Kidney epithelial cell (primary cell): ENCODE measurements at regions not wholly inside any gene's neighbourhood (a gene's known extent, or its start where the extent isn't known, plus 50 kb on each side); places are given as distances from the start of the nearest gene placed in this dataset.
A peak's percentile ranks its signal among the peaks of the same experiment; 100 is the strongest.

ENCODE experiments used
- DNase-seq: peaks from one replicate; pipeline ENCODE4 v3.0.0-alpha.2; 2010; ENCODE audit warnings: low read depth
- H3K27me3 ChIP-seq: 2 replicates; pipeline ENCODE4 v1.6.0; 2011; ENCODE audit warnings: low read length; ENCODE audit not compliant: control insufficient read depth, insufficient read depth
- H3K36me3 ChIP-seq: 2 replicates; pipeline ENCODE4 v1.5.1; 2011; ENCODE audit warnings: low read length; ENCODE audit not compliant: control insufficient read depth, insufficient read depth
- H3K4me3 ChIP-seq: 2 replicates; pipeline ENCODE4 v1.5.1; 2011; ENCODE audit warnings: low read depth, mild to moderate bottlenecking, control low read depth, low read length
- CTCF ChIP-seq: IDR thresholded peaks from 2 replicates; pipeline ENCODE4 v1.5.1; 2011; ENCODE audit warnings: mild to moderate bottlenecking, moderate library complexity, low read length, control low read depth, inconsistent platforms; ENCODE audit not compliant: insufficient read depth, poor library complexity, severe bottlenecking

- Histone ChIP-seq H3K4me3 (peak overlapping the region; percentile 60), H3K27me3 (peaks cover 14% of the 10 kb centered on the region), H3K36me3 (no peaks in the 10 kb centered on the region)
- DNase-seq = peak; percentile 7
- TF ChIP-seq CTCF = peak; percentile 75
Measured at GRCh38 chr12:39145175-39145999, 240.0 kb upstream of the CPNE8 start.

- Histone ChIP-seq H3K27me3 (peaks cover 14% of the 10 kb centered on the region), H3K4me3 (peak overlapping the region; percentile 60), H3K36me3 (no peaks in the 10 kb centered on the region)
- no peak for TF ChIP-seq CTCF
- no peak for DNase-seq
Measured at GRCh38 chr12:39144613-39145061, 239.2 kb upstream of the CPNE8 start.

GRCh38 chr12:39138268-39138667 lies 232.9 kb upstream of the CPNE8 start:
- no peak for DNase-seq
- no peaks in the 10 kb centered on the region for H3K36me3 ChIP-seq
- H3K4me3 ChIP-seq = no peak overlapping the region
- H3K27me3 ChIP-seq = no peaks in the 10 kb centered on the region
- TF ChIP-seq CTCF = no peak

DNA sequence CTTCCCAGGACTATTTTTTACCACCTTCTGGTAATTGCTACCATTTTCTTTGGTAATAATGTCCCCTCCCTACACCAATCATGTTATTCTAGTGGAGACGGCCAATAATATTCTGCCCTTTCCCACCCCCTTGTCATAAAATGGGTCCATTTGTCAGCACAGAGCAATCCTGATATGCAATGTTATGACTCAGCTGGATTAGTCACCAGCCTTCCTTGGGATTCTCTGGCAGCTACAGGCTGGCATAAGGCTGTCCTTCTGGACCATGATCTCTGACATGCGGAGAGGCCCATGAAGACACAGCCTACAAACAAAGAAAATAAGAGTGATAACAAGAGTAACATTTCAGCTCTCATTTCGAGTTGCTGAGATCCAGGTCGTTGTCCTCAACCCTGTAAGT lies 222.0 kb upstream of the CPNE8 start:
- no peaks in the 10 kb centered on the region for H3K36me3 ChIP-seq
- TF ChIP-seq CTCF = no peak
- H3K4me3 ChIP-seq = no peak overlapping the region
- no peaks in the 10 kb centered on the region for H3K27me3 ChIP-seq
- peak; percentile 49 for DNase-seq

DNA sequence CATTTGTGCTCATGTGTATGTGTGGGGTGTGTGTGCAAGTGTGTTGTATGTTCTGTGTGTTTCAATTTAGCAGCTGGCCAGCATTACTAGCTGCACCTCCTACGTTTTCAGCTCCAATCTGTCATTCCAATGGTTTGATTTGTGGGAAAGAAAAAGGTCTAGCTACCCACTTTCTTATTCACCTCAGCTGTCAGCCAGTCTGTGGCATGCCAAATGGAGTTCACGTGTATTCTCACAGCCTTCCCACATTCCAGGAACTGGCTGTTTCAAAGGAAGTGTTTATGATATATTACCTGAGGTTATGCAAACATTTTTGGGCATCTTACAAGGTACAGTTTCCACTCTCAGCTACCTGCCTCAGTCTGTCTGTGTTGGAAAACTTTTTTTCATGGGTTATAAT lies 220.2 kb upstream of the CPNE8 start:
- no peaks in the 10 kb centered on the region for H3K27me3 ChIP-seq
- no peaks in the 10 kb centered on the region for H3K36me3 ChIP-seq
- H3K4me3 ChIP-seq = no peak overlapping the region
- DNase-seq = no peak
- no peak for TF ChIP-seq CTCF

- TF ChIP-seq CTCF = no peak
- no peaks in the 10 kb centered on the region for H3K36me3 ChIP-seq
- no peak overlapping the region for H3K4me3 ChIP-seq
- no peak for DNase-seq
- no peaks in the 10 kb centered on the region for H3K27me3 ChIP-seq
Measured at GRCh38 chr12:39124768-39125167, 219.4 kb upstream of the CPNE8 start.
